Hematopoietic multipotent progenitor cell treated with erythropoietin and hydrocortisone succinate and interleukin-3 and kit ligand, for 15 days (in vitro differentiated cells): ENCODE measurements at regions not wholly inside any gene's neighbourhood (a gene's known extent, or its start where the extent isn't known, plus 50 kb on each side); places are given as distances from the start of the nearest gene placed in this dataset.
"Not testable (repeated sequence)": the region's sequence is repeated elsewhere in the genome, so short reads cannot be mapped to it uniquely, and the experiment has no call there.

Experiments used
- DNase-seq: peaks from one replicate; pipeline ENCODE4 v3.0.0-alpha.2; 2015; ENCODE audit warnings: low spot score

- DNase-seq, result peak; percentile 25
Measured at GRCh38 chr1:172717722-172718465, 59.0 kb downstream of the FASLG start.

DNA sequence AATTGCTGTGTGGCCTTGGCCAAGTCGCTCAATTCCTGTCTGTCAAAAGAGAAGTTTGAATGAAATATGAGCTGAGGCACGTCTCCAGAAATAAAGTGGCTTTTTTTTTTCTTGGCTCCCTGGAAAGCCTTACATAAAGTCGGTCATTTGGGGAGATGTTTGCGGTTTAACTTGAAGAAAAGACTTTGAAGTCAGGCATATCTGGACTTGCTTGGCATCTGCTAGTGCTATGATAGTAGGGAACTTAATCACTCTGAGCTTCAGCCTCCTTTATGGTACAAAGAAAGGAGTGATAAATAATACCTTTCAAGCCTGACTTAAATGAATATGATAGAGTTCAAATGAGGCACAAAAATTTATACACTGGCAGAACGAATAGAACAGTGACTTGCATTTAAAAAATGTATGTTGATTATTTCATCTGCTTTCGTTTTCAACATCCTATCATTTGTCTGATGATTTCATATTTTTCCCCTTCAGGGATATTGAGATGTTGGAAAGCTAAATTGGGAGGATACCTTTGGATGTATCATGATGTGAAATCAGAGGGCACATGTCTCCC lies 60.2 kb downstream of the FASLG start:
- no peak for DNase-seq

DNA sequence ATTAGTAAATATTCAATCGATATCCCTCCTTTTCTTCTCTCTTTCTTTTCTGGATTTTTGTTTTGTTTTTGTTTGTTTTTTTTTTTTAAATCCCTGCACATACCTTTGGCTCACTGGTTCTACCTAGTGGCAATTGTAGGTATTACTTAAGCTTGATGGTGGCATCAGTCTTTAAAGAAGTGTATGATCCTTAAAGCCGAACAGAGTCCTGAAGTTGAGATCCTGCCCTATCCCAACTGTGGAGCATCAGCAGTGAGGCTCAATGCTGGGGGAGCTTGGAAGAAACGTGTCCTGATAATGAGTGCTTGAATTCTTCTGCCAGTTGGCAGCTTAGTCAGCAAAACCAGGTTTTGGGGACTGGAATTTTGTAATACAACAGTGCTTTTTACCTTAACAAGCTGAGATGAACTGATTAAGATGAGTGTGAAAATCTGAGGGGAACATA lies 60.8 kb downstream of the FASLG start:
- peak; percentile 49 for DNase-seq

- DNase-seq, result no peak
Measured at GRCh38 chr1:172720339-172720738, 61.4 kb downstream of the FASLG start.

DNA sequence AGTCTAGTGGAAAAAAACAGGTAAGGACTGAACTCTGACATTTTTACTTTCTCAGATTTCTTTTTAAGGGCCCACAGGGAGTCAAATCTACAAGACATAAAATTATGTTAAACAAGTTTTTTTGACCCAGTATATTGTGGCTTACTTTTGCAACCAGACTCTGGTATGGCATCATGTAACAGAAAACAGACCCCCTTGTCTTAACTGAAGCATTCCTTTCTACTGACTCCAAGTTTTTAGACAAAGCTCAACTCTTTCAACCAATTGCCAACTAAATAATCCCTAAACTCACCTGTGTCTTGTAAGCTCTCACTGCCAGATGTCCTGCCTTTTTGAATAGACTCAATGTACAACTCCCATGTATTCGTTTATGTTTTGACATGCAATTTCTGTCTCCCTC lies 64.3 kb downstream of the FASLG start:
- DNase-seq, result no peak

DNA sequence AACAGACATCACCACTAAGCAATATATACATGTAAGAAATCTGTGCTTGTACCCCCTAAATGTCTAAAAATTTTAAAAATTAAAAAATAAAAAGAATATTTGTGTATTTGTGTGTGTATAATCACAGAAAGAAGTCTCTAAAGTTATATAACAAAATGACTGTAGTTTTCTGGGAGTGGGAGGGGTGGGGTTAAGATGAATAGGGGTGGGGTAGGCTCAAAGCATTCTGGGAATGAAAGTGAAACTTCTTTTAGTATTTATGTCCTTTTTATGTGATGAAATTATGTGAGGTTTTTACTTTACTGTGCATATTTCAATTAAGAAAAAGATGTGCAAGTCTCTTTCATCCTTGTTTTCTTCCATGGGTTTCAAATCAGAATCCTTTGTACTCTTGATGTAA lies 65.3 kb downstream of the FASLG start:
- no peak for DNase-seq

- no peak for DNase-seq
Measured at GRCh38 chr1:172724765-172725613, 66.1 kb downstream of the FASLG start.

GRCh38 chr1:172726740-172727139 lies 67.8 kb downstream of the FASLG start:
- DNase-seq, result no peak

DNA sequence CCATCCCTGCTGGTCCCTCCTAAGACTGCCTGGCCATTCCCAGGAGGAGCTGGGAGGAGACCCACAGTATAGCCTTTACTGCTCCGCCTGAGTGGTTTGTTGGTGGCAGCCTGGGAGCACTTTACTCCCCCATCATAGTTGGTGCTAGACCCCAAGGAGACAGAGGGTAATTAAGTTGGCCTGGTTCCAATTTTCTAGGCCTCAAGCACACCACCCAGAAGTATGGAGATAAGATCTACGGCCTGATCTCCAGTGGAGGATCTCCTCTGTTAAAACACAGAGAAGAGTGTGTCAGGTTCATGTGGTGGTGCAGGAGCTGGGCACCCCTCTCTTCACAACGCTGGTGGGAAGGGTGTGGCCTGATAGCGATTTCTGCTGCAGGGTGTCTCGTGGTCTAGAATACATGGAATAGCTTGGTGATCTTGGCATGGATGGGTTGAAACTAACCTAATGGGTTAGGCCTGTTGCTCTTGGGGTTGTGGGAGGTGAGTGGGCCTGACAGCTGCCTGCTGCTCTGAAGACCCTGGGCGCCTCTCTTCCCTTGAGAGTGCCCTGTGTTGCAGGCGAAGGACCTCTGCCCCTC lies 68.5 kb downstream of the FASLG start:
- DNase-seq, result no peak

GRCh38 chr1:172727956-172728603 lies 69.2 kb downstream of the FASLG start:
- DNase-seq, result peak; percentile 77

GRCh38 chr1:172728705-172729104 lies 69.8 kb downstream of the FASLG start:
- not testable (repeated sequence) for DNase-seq

GRCh38 chr1:172732427-172732826 lies 73.5 kb downstream of the FASLG start:
- DNase-seq, result no peak

DNA sequence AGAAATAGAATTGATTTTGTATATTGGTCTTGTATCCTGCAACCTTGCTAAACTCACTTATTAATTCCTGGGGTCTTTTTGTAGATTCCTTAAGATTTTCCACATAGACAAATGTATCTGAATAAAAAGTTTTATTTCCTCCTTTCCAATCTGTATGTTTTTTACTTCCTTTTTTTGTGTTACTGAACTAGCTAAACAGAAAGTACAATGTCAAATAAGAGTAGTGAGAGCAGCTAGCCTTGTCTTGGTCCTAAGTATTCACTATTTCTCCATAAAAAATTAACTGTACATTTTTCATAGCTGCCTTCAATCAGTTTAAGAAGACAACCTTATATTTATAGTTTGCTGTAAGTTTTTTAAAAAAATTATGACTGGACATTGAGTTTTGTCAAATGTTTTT lies 74.9 kb downstream of the FASLG start:
- DNase-seq, result no peak

GRCh38 chr1:172738389-172738788 lies 79.5 kb downstream of the FASLG start:
- no peak for DNase-seq

GRCh38 chr1:172742599-172743500 lies 83.9 kb downstream of the FASLG start:
- peak; percentile 70 for DNase-seq

DNA sequence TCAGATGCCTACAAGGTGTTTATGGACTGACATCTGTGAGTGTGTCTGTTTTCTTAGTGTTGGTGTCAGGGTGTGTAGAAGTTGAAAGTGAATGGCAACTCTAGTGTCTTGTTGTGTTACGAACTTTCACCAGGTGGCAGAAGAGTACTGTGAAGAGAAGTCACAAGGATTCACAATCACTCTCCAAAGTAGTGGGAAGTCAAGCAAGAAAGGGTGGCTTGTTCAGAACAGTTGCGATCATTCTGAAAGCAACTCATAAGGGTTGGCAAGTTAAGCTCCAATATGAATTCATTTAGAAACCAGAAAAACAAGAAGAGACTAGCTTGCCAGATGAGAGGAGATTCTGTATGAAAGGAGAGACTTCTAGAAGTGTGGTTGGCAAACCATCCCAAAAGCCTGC lies 86.1 kb downstream of the FASLG start:
- DNase-seq, result peak; percentile 73

GRCh38 chr1:172746091-172746949 lies 87.4 kb downstream of the FASLG start:
- DNase-seq, result peak; percentile 40

GRCh38 chr1:172748201-172748600 lies 89.3 kb downstream of the FASLG start:
- DNase-seq, result no peak

- no peak for DNase-seq
Measured at GRCh38 chr1:172751683-172752082, 92.8 kb downstream of the FASLG start.

DNA sequence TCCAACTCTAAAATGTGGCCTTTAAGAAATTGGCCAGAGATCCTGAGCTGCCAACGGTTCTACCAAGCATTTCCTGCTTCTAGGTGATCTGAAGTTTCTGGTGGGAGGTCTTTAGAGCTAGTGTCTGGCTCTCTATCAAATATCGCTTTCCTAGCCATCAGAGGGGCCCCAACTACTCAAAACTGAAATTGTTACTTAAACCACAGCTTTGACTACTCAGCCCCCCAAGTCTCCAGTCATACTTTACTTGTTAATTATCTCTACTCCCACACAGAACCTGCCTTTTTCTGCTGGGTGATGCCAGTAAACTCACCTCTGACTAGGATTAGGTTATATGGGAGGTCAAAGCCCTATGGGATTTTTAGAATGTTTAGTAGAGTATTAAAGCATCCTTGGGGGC lies 95.1 kb downstream of the FASLG start:
- no peak for DNase-seq
